ENCODE measurements at regions not wholly inside any gene's neighbourhood (a gene's known extent, or its start where the extent isn't known, plus 50 kb on each side); places are given as distances from the start of the nearest gene placed in this dataset.
A peak's percentile ranks its signal among the peaks of the same experiment; 100 is the strongest.
"Not testable (repeated sequence)": the region's sequence is repeated elsewhere in the genome, so short reads cannot be mapped to it uniquely, and the experiment has no call there.

- H3K4me3 ChIP-seq = no peak overlapping the region
- H3K27ac ChIP-seq (replicated peaks) = no peak overlapping the region
- DNase-seq = no peak
- intact Hi-C loops (cut with micrococcal nuclease) = no loop called here
- H3K9me3 ChIP-seq (replicated peaks) = peaks cover 12% of the 10 kb centered on the region
- no peaks in the 10 kb centered on the region for H3K27me3 ChIP-seq (ENCODE audit: low read depth)
- no peak for TF ChIP-seq CTCF (IDR thresholded peaks at IDR 0.05; ENCODE audit: borderline replicate concordance)
- no peaks in the 10 kb centered on the region for H3K36me3 ChIP-seq
- no peaks in the 10 kb centered on the region for H3K4me1 ChIP-seq
Measured at GRCh38 chr3:87109465-87109864, 117.6 kb upstream of the CHMP2B start.

GRCh38 chr3:87101861-87102625, 111.1 kb upstream of the VGLL3 start:
- intact Hi-C loops (cut with micrococcal nuclease) = no loop called here
- H3K36me3 ChIP-seq = no peaks in the 10 kb centered on the region

GRCh38 chr3:87097733-87098132, 106.8 kb upstream of the VGLL3 start:
- H3K9me3 ChIP-seq (replicated peaks); H3K4me3 ChIP-seq; intact Hi-C loops (cut with micrococcal nuclease); H3K4me1 ChIP-seq; DNase-seq; H3K27me3 ChIP-seq (ENCODE audit: low read depth); H3K27ac ChIP-seq (replicated peaks); H3K36me3 ChIP-seq: not testable (repeated sequence)

More at GRCh38 chr3:87101861-87102625, 111.1 kb upstream of the VGLL3 start:
- H3K4me3 ChIP-seq = no peak overlapping the region
- H3K27me3 ChIP-seq (ENCODE audit: low read depth) = no peaks in the 10 kb centered on the region
- H3K4me1 ChIP-seq = no peaks in the 10 kb centered on the region
- no peak for TF ChIP-seq CTCF (IDR thresholded peaks at IDR 0.05; ENCODE audit: borderline replicate concordance)
- no peak for DNase-seq
- no peak overlapping the region for H3K27ac ChIP-seq (replicated peaks)
- peaks cover 8% of the 10 kb centered on the region for H3K9me3 ChIP-seq (replicated peaks)

GRCh38 chr3:87090631-87091030, 99.7 kb upstream of the VGLL3 start:
- no peak overlapping the region for H3K27ac ChIP-seq (replicated peaks)
- H3K27me3 ChIP-seq (ENCODE audit: low read depth) = peaks cover 10% of the 10 kb centered on the region
- no peak overlapping the region for H3K4me3 ChIP-seq
- no peak for DNase-seq
- H3K9me3 ChIP-seq (replicated peaks) = peaks cover 6% of the 10 kb centered on the region
- intact Hi-C loops (cut with micrococcal nuclease) = no loop called here
- no peak for TF ChIP-seq CTCF (IDR thresholded peaks at IDR 0.05; ENCODE audit: borderline replicate concordance)
- no peaks in the 10 kb centered on the region for H3K36me3 ChIP-seq
- peaks cover 11% of the 10 kb centered on the region for H3K4me1 ChIP-seq

- intact Hi-C loops (cut with micrococcal nuclease) = no loop called here
- Histone ChIP-seq H3K9me3 (replicated peaks) (peaks cover 6% of the 10 kb centered on the region), H3K36me3 (no peaks in the 10 kb centered on the region), H3K4me1 (peaks cover 11% of the 10 kb centered on the region), H3K27me3 (ENCODE audit: low read depth) (peaks cover 10% of the 10 kb centered on the region), H3K27ac (replicated peaks) (peak overlapping the region; percentile 85), H3K4me3 (peak overlapping the region; percentile 70)
- no peak for TF ChIP-seq CTCF (IDR thresholded peaks at IDR 0.05; ENCODE audit: borderline replicate concordance)
- peak; percentile 44 for DNase-seq
Measured at GRCh38 chr3:87088993-87089841, 98.3 kb upstream of the VGLL3 start.

Data from left ventricle myocardium inferior (tissue), 1 donor.